Heart right ventricle (tissue), 16 donors: ENCODE measurements at regions not wholly inside any gene's neighbourhood (a gene's known extent, or its start where the extent isn't known, plus 50 kb on each side); places are given as distances from the start of the nearest gene placed in this dataset.

Experiments
- ATAC-seq, 8 donors: fragments of 200-7000 bp; cut with Tn5 transposase; one replicate each; pipeline ENCODE4 v1.9.1; 2020; ENCODE audit warnings: mild to moderate bottlenecking in 8 of 8, moderate library complexity in 8 of 8, moderate number of reproducible peaks in 1 of 8
- DNase-seq, 2 donors: peaks; one replicate each; pipeline ENCODE4 v3.0.0-alpha.2; 2020
- H3K27ac ChIP-seq, 10 donors: fragments of 200-600 bp; sonication (generic) in 2 of 10; one replicate each; pipeline versions ENCODE4 v1.5.0 to v1.8.0; 2020 to 2022; ENCODE audit warnings: mild to moderate bottlenecking in 3 of 10
- H3K27me3 ChIP-seq, 7 donors: fragments of 200-600 bp; one replicate each; pipeline ENCODE4 v1.8.0; 2021 to 2022; ENCODE audit warnings: mild to moderate bottlenecking in 2 of 7
- H3K36me3 ChIP-seq, 9 donors: fragments of 200-600 bp; sonication (generic) in 1 of 9; one replicate each; pipeline versions ENCODE4 v1.5.0 to v1.8.0; 2020 to 2022; ENCODE audit warnings: mild to moderate bottlenecking in 2 of 9
- H3K4me1 ChIP-seq, 9 donors: fragments of 200-600 bp; sonication (generic) in 1 of 9; one replicate each; pipeline versions ENCODE4 v1.5.0 to v1.8.0; 2020 to 2022; ENCODE audit warnings: mild to moderate bottlenecking in 4 of 9
- H3K4me3 ChIP-seq, 10 donors: fragments of 200-600 bp; sonication (generic) in 2 of 10; one replicate each; pipeline versions ENCODE4 v1.5.0 to v1.8.0; 2020 to 2022; ENCODE audit warnings: mild to moderate bottlenecking in 7 of 10, moderate library complexity in 2 of 10
- H3K9me3 ChIP-seq, 11 donors: fragments of 200-600 bp in 10 of 11; sonication (generic) in 2 of 11; one replicate each; pipeline versions ENCODE4 v1.5.0 to v1.8.0; 2013 to 2022; ENCODE audit warnings: mild to moderate bottlenecking in 2 of 11, control low read depth in 1 of 11, moderate library complexity in 1 of 11
- WGBS, 2 donors: extraction: QIAGEN DNeasy Blood & Tissue Kit; methylation state at CpG; one replicate each; pipeline ENCODE4 v1.1.7; 2013; ENCODE audit warnings: inconsistent platforms in 1 of 2; 5-methylcytosine and 5-hydroxymethylcytosine counted together
- intact Hi-C, 10 donors: fragments of 100-400 bp; cut with DNase I; formaldehyde crosslinking; loops; one replicate each; pipeline versions ENCODE4 v1.11.1 to v1.14.2; 2022
- TF ChIP-seq, protein P1 (sequence below), 9 donors: fragments of 200-600 bp; sonication (generic) in 2 of 9; IDR thresholded peaks; one replicate each; pipeline versions ENCODE4 v1.5.0 to v1.8.0; 2021 to 2022; ENCODE audit warnings: antibody characterized with exemption in 9 of 9, mild to moderate bottlenecking in 5 of 9, moderate library complexity in 1 of 9
- donor health status: Arrhythmogenic right ventricular cardiomyopathy.
- donor health status: ischemic (EF 13 %, LVEDD 7.1; RV severe dilation, severe dysfunction).
- donor health status: healthy with polysubstance abuse.
- donor health status: DM: no; HTN: yes; CAD: no.
- donor health status: DM: no; HTN: no; CAD: no.
- donor health status: ischemic (EF 25% LVEDD 6.9; RV normal size, moderate dysfunction).
- donor health status: ischemic (EF 25% LVEDD 5.7; RV mildly dilated, moderate dysfunction).
- donor health status: healthy.
- donor health status: DM: yes; HTN: yes; CAD: no.
- donor health status: Ischemic cardiomyopathy.
- donor health status: ischemic (EF 35%, LVEDD 5.7; RV mildly dilated, moderate dysfunction).
- donor health status: nonischemic (EF 11% LVEDD 7.7; RV severe dilation, severe dysfunction).
- donor health status: DM: yes; HTN: yes; CAD: no.
- donor health status: PGD.
- donor health status: ischemic (EF 29% LVEDD 5.4; RV normal size, mild dysfunction).
- donor health status: nonischemic (EF 23%, LVEDD 6.1; RV moderate dilation, normal function).

DNA sequence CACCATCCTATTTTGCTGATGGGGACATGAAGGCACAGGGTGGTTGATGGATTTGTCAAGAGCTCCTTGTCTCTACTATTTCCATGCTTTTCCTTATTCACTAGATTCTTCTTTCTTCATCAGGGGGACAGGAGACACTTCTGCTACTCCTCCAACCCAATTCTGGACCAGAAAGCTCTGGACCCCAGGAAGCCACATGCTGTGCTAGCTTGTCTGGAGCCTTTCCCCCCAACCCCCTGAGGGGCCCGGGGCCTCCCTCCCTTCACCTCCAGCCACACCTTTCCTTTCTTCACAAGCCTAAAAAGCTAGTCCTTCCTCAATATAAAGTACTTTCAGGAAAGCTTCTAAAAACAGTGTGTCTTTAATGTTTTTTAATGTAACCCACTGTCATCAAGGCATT lies 75.1 kb upstream of the CAPRIN2 start:
- WGBS, 2 donors: 74 to 83% methylated on average over 1 of the region's 1 CpG
- ATAC-seq: no peak
- intact Hi-C loops: loop anchor here in 1 of 10 donors (10.0 kb wide), 1 partner anchor 1285 kb away; no protein-coding TSS in a partner anchor
- Histone ChIP-seq H3K36me3 (no peaks in the 10 kb centered on the region), H3K27me3 (peaks cover 0 to 16% (median under 1%) of the 10 kb centered on the region in 7 donors), H3K4me1 (no peaks in the 10 kb centered on the region), H3K9me3 (no peaks in the 10 kb centered on the region), H3K27ac (no peak overlapping the region), H3K4me3 (no peak overlapping the region)
- no peak for DNase-seq
- TF ChIP-seq, protein P1, sequence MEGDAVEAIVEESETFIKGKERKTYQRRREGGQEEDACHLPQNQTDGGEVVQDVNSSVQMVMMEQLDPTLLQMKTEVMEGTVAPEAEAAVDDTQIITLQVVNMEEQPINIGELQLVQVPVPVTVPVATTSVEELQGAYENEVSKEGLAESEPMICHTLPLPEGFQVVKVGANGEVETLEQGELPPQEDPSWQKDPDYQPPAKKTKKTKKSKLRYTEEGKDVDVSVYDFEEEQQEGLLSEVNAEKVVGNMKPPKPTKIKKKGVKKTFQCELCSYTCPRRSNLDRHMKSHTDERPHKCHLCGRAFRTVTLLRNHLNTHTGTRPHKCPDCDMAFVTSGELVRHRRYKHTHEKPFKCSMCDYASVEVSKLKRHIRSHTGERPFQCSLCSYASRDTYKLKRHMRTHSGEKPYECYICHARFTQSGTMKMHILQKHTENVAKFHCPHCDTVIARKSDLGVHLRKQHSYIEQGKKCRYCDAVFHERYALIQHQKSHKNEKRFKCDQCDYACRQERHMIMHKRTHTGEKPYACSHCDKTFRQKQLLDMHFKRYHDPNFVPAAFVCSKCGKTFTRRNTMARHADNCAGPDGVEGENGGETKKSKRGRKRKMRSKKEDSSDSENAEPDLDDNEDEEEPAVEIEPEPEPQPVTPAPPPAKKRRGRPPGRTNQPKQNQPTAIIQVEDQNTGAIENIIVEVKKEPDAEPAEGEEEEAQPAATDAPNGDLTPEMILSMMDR (IDR thresholded peaks at IDR 0.05): no peak

- ATAC-seq (no peak), DNase-seq (no peak)
- no peaks in the 10 kb centered on the region for H3K9me3 ChIP-seq
- H3K27ac ChIP-seq: no peak overlapping the region
- intact Hi-C loops: loop anchor here in 1 of 10 donors (10.0 kb wide), 1 partner anchor 1284 kb away; no protein-coding TSS in a partner anchor
- H3K36me3 ChIP-seq: no peaks in the 10 kb centered on the region
- H3K4me3 ChIP-seq: no peak overlapping the region
- TF ChIP-seq, protein P1 (IDR thresholded peaks at IDR 0.05): no peak
- 62 to 96% methylated on average over 4 of the region's 4 CpGs for WGBS, 2 donors
- H3K27me3 ChIP-seq: peaks cover 0 to 7% (median 0%) of the 10 kb centered on the region in 7 donors
- H3K4me1 ChIP-seq: peaks cover 0 to 2% (median 0%) of the 10 kb centered on the region in 9 donors
Measured at GRCh38 chr12:30828686-30829085, 73.9 kb upstream of the CAPRIN2 start.

DNA sequence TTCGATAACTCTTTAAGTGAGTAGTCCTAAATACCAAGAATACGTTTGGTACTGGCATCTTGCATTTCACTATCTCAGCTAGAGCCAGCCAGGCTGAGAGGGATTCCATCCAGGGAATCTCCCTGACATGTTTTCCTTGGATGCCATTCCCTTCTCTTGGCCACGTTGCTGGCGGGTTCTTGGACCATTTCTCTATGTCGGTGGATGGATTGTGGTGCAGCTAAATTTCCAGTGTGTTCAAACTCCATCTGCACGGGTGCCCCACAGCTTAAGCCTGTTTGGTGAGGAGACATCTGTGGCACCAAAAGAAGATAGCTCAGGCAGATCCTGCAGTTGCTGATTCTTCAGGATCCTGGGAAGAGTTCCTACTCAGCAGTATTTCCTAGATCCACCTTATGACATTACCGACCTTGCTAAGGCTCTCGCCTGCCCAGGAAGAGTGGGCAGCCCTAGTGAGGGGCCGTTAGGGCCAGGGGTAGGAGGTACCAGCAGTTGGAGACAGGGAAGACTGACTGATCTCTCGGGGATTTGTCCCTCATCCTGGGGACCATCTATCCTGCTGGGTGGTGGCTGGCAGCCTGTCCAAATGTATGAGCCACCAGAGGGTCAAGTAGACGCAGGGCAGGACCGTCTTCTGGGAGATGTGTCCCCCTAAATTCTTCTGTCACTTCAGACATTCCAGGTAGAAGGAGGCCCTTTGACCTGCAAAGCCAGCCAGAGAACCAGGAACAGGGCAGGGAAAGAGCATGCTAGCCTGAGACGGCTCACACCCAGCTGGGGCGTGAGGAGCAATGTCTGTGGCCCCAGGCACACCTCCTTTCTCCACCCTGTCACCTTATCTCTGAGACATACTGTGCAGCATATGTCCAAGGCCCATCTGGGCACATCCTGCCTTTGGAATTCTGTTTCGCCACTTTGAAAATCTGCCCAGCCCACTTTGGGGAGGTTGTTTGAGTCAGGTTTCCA lies 72.6 kb upstream of the CAPRIN2 start:
- DNase-seq: no peak

DNA sequence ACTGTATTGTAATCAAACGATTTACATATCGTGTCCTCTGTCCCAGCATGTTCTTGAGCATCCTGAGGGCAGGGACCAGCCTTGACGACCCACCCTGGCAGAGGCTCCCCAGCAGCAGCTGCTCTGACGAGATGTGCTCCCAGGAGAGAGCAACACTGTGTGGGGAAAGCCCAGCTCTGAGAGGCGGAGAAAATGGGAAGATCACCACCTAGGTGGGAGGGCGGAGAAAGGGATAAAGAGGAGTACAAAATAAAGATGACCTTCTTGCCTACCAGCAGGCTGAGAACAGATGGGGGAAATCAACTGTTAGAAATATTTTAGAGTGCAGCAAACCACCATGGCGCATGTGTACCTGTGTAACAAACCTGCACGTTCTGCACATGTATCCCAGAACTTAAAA lies 71.5 kb upstream of the CAPRIN2 start:
- no peak for ATAC-seq
- no peak overlapping the region for H3K4me3 ChIP-seq
- DNase-seq: no peak
- no peaks in the 10 kb centered on the region for H3K9me3 ChIP-seq
- H3K27ac ChIP-seq: no peak overlapping the region
- peaks cover 0 to 22% (median 7%) of the 10 kb centered on the region in 9 donors for H3K4me1 ChIP-seq
- TF ChIP-seq, protein P1 (IDR thresholded peaks at IDR 0.05): no peak
- 88 to 92% methylated on average over 8 of the region's 8 CpGs for WGBS, 2 donors
- intact Hi-C loops: loop anchor here in 1 of 10 donors (10.0 kb wide), 1 partner anchor 1281 kb away; no protein-coding TSS in a partner anchor
- peaks cover 0 to 21% (median 0%) of the 10 kb centered on the region in 7 donors for H3K27me3 ChIP-seq
- no peaks in the 10 kb centered on the region for H3K36me3 ChIP-seq

More for the DNA sequence above, 72.6 kb upstream of the CAPRIN2 start:
- H3K27ac ChIP-seq: no peak overlapping the region
- no peaks in the 10 kb centered on the region for H3K9me3 ChIP-seq
- H3K36me3 ChIP-seq: no peaks in the 10 kb centered on the region
- peaks cover 0 to 15% (median 3%) of the 10 kb centered on the region in 9 donors for H3K4me1 ChIP-seq
- intact Hi-C loops: loop anchor here in 1 of 10 donors (10.0 kb wide), 1 partner anchor 1283 kb away; no protein-coding TSS in a partner anchor
- ATAC-seq: no peak
- no peak overlapping the region for H3K4me3 ChIP-seq
- TF ChIP-seq, protein P1 (IDR thresholded peaks at IDR 0.05): no peak
- 80 to 81% methylated on average over 15 of the region's 15 CpGs for WGBS, 2 donors
- H3K27me3 ChIP-seq: peaks cover 0 to 10% (median 0%) of the 10 kb centered on the region in 7 donors
